Glomerular visceral epithelial cell (primary cell): ENCODE measurements at regions not wholly inside any gene's neighbourhood (a gene's known extent, or its start where the extent isn't known, plus 50 kb on each side); places are given as distances from the start of the nearest gene placed in this dataset.

Experiments used
- DNase-seq: peaks from one replicate; pipeline ENCODE4 v3.0.0-alpha.2; 2016; ENCODE audit errors: extremely low spot score

DNA sequence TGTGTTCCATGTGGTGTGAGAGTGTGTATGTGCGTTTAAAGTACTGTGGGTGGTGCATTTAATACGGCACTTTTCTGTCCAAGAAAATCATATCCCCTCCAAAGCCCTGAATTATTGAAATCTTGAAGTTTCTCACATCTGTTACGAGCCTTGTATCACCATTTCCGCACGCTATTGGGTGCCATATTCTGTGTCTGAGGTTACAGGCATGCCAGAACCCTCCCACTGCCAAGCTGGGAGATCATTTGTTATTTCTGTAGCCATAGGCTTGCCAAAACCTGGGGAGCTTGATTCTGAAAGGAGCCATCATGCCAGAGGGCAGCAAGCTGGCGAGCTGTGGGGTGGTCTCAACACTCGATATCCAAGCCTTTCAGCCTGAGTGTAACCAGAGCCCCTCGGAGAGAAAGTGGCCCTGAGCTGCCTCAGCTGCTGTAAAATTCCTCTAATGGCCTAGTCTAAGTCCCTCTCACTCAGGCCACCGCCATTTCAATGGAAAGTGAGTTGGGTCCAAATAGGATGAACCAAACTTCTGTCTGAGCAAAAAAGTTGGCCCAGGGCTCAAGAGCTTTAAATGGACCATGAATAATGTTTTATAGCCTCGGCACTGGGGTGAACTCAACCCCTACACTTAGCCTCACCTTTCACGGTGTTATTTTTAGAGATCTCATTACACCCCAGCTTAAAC is 298.4 kb upstream of the DUSP10 start:
- no peak for DNase-seq

DNA sequence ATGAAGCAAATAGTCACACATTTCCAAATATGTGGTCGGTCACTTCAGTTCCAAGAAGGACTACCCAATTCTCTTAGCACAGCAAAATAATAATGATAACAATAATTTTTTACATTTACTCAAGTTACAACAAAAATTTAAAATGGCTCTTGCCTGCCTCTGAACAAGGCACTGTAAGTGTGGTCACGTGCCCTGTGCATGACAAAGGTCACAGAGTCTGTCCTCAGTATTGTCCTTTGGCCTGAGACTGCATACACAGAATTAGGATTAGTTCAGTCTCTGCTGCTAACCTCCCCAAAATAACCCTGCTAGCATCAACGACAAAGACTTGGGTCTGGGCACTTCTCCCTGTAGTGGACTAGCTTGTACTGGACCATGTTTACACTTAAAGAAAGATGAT is 297.1 kb upstream of the DUSP10 start:
- DNase-seq, result no peak

DNA sequence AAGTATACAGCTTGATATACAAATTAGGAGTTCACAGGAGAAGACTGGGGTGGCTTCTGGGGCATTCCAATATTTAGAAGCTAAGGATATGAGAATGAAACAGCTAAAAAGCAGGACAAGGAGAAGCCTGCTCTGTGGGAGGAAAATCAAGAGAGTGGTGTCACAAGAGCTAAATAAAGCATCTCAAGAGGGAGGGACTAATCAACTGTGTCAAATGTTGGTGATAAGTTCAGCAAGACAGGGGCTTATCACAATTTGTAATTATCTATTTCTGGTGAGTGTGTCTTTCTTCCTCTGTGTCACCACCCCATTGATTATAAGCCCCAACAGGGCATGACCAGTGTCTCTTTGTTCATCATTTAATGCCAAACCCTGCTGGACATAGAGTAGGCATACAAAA is 295.8 kb upstream of the DUSP10 start:
- DNase-seq, result no peak

DNA sequence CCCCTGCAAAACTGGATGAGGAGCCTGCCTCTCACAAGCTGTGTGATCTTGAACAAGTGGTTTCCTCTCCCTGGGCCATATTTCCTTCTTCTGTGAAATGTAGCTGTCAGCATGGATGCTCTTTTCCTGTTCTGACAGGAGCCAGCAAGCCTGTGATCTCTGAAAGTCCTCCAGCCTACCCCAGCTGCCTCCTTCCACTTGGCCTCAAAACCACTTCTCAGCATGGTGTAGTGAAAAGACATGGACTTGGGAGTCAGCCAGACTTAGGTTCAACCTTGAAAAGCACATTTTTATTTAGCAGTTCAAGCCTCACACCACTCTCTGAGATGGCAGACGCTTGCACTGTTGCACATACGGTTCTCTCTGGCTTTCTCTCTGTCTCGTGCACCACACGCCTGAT is 292.9 kb upstream of the DUSP10 start:
- no peak for DNase-seq

DNA sequence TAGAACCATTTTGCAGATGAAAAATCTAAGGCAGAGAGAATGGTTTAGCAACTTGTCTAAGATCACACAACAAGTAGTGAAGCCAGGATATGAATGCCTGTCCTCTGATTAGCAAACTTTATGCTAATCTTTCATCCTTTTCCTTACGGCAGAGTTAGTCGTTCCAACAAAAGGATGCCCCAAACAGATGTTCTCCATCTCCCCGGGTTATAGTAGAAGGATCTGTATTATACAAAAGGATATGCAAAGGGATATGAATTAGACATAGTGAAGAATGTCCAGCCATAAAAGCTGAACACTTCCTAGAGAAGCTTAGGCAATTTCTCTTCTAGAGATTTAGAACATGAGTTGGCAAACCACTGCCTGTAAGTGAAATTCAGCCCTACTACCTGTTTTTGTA is 291.6 kb upstream of the DUSP10 start:
- no peak for DNase-seq

DNA sequence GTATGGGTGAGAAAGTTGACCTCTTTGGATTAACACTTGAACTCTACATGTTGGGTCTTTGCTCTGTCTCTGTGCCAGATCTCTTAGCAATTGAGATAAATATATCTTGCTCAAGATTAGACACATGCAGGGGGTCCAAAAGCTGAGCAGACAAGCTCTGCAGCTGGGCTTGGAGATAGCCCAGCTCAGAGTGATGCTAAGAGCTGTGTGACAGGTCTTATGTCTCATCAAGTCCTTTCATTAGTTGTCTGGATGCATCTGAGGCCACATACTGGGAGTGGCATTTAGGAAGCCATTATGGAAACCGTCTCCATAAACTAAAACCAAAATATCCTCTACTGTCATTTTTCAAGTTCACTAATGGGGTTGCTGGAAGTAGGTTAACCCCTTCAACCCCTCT is 289.4 kb upstream of the DUSP10 start:
- no peak for DNase-seq

DNA sequence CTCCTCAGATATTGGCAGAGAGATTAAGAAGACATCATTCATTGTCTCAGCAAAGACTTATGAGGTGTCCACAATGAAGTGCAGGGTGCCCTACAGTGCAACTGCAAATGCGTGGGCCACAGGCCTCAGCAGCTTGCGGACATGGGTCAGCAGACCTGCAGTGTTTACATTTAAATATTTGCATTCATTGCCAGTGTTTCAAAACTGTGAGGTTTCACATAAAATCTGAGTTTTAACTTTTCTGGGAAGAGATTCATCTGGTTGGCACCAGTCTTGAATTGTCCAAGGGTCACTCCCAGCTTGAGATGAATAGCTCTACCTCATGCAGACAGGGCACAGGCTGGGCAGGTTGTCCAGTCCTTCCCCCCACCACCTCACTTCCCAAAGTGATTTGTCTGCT is 286.8 kb upstream of the DUSP10 start:
- no peak for DNase-seq

DNA sequence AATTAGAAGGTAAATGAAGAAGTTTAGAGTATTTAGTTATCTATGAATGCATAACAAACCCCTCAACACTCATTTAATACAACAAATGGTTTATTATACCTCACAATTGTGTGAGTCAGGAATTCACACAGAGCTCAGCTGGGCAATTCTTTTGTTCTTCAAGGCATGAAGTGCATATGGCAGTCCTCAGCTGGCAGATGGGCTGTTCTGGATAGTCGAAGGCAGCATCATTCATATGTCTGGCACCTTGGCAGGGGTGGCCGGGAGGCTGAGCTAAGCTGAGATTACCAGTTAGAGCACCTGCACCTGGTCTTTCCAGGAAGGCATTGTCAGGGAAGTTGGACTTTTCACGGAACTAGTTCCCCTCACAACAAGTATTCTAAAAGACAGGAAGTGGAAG is 286.2 kb upstream of the DUSP10 start:
- DNase-seq, result no peak

DNA sequence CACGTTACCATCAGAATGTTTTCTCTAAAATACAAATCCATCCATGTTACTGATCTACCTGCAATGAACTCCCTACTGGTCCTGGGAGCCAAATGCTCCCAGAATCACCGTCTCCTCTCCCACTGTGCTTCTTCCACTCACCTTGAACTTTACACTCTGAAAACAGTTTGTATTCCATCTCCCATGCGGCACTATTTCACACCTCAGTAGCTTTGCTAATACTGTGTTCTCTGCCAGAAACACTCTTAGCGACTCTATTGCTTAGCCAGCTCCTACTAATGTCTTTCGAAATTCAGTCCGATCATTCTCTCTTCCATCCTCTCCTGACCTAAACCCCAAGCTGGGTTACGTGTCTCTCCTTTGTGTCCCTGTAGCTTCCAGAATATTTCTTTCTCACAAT is 284.4 kb upstream of the DUSP10 start:
- DNase-seq, result no peak

DNA sequence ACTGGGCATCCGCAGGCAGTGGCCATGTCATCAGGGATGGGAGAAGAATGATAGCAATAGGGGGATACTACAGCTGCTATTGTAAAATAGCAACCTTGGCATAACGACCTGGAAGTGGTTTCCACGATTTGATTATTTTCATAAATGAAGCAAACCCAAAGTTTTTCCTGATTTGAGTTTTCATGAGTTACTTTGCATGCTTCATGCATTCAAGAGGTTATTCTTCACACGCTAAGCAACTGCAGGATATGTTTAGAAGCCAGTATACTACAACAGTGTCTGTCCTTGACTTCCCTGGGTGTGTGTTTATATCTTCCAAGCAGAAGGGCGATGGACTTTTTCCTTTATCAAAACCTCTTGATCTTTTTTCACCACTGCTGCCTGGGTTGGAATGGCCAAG is 281.1 kb upstream of the DUSP10 start:
- no peak for DNase-seq

DNA sequence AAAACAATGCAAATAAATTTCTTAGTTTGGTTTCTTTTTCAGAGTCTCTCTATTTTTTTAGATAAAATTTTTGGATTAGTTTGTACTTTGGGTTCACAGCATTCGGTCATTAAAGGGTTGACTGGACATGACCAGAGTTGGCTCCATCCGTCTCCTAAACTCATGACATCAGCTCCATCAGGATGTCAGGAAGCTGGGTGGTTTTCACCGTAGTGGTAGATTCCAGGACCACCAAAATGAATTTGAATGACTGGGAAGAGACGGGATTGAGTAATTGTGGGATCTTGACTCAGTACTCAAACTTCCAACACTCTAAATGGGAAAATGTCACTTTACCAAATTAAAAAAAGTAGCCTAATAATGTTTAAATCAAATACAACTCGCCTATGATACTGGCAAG is 279.2 kb upstream of the DUSP10 start:
- DNase-seq, result peak; percentile 77

DNA sequence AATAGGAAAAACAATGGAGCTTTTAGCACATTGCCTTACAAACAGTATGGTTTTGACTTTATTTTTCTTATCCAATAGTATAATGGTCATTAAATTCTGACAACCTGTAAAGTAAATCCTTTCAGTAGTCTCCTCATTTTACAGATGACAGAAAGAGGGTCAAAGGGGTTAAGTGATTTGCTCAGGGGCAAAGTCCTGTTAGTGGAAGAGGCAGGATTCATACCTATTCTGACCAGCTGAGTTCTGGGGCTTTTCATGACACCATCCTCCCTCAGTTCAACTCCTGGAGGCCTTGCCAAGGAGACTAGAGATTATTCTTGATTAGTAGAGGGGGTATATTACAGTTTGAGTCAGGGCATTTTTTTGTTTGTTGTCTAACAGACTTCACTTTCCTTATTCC is 278.7 kb upstream of the DUSP10 start:
- no peak for DNase-seq

DNA sequence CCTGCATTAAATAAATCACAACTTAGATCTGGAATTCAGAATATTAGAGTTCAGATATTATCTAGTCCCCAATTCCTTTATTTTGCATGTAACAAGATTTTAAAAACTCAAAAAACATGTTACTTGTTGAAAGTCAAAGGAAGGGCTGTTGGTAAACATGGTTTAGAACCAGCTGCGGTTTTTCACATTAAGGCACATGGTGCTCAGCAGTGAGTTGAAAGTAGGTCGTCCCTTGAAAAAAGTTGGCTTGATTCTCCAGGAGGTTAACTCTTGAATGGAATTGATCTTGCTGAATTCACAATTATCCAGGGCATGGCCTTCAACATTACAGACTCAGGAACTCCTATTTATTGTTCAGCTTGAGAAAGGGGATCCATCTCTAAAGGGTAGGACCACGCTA is 277.1 kb upstream of the DUSP10 start:
- no peak for DNase-seq

DNA sequence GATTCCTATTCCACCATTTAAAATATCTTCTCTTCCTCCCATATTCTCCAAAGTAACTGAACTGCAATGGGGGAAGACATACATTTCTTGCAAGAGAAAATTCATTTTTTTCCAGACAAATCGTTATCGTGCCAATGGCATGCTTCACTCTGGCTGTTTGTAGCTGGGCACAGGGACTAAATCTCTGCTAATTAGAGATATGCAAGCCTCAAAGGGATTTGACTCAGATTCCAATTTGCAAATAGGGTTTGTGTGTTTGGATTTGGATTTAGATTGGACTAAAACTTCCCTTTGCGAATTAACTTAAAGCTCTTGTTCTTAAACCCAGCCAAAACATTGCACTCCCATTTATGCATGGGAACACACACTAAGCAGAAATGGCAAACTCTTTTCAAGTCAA is 276.2 kb upstream of the DUSP10 start:
- no peak for DNase-seq

DNA sequence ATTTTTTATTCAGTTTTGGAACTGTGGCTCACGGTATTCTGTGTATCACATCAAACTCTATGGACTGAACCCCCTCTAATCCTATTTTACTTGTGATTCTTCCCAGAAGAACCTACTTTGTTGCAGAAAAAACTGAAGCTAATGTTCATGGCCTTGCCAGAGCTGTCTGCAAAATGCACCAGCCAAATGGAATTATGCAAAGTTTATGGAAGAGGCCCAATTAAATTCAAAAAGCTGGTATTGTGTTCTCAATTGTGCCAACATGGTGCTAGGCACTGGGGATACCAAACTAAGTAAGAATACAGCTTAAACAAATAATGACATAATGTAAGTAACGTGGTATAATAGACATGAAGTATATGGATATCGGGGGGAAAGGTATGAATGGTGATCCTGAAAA is 273.8 kb upstream of the DUSP10 start:
- no peak for DNase-seq

DNA sequence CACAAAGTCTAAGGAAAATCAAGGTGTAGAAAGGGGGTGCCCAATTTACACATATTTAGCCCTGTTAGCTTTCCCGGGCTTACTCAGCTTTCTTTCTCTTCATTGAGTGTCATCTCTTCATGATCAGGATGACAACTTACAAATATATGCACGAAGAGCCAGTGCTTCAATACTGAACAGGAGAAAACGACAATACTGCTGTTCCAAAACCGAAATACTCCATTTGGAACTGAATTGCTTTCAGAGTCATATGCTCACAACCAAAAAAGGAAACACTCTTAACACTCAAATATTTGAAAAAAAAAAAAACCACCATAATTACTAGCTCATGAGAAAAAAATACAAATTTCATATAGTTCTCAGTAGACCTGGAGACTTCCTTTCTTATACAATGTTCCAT is 272.1 kb upstream of the DUSP10 start:
- DNase-seq, result no peak

DNA sequence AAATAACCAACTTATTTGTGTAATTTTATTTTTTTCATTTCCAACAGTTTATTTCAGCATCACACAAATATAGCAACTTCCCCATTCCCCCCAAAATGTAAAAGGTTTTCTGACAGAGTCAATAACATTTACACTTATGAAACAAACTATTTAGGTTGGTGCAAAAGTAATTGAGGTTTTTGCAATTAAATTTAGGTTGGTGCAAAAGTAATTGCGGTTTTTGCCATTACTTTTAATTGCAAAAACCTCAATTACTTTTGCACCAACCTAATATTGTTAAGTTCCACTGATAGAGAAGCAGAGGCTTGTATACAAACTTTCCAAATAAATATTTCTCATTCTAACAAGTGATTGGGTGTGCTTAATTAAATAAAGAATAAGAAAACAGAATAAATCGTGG is 270.9 kb upstream of the DUSP10 start:
- DNase-seq, result no peak

DNA sequence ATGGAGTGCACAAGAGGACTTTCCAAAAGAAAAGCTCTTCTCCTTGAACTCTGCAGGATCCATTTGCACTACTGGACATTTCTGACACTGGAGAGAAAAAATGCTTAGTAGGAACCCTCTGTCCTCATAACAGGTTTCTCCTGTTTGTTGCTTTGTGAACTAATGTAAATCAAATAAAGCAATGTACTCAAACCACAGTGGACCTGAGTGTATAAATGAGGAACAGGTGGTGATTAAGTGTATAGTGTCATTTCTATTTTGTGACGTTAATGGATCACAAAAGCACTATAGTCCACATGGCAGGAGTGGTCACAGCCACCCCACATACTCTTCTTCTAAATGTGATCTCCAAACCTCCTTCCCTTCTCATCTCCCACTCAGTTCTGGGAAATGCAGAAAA is 268.4 kb upstream of the DUSP10 start:
- no peak for DNase-seq

DNA sequence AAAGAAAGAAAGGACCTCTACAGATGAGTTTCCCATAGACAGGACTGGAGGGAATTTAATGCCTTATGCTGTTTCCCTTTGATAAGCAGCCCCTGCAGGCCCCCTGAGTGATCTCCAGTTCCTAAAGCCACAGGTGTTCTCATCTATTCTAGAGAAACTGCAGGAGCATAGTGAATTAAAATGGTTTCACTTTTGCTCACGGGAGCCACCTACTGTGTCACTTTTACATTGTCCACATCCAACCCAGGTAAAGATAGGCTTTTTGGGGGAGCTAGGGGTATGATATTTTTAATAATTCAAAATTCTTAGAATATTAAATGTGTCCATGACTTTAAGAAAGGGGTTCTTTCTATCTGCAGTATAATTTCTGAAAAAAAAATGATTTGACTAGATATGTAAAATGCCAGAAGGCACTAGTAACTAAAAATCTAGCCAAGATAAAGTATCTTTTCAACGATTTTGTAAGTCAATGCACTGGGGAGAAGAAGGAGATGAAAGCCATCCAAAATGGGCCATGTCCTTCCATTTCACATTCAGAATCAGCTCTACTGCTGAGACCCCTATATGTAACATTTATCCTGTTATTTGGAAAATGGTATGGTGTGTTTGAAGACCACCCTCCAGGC is 267.3 kb upstream of the DUSP10 start:
- peak; percentile 18 for DNase-seq

DNA sequence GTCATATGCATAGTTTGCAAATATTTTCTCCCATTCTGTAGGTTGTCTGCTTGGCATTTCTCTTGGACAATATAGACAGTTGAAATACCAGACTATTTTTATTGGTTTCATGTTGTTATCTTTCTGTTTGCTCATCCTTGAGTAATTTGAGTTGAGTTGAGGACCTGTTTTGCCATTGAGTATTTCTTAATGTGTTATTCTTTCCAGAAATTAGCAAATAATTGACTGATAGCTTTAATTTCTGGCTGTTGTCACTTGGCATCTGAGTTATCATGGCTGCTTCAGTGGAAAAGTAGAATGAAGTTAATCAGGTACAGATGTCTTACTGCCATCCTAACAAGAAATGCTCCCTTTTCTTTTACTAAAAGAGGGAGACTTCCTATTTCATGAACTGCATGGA is 264.8 kb upstream of the DUSP10 start:
- no peak for DNase-seq

DNA sequence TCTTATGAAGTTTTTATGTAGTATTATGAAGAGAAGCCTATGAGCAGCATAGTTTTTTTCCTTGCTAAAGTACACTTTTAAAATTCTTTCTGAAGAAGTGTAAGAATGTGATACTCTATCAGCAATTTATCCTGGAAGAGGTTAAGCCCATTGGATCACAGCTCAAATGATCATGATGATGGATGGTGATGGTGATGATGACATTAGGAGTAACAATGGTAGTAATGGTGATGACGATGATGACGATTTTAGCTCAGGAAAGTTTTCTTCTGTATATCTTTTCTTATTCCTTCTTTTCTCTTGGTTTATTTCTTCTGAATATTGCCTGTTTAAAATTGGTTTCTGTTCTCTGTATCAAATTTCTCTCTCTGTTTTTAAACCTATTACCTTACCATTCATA is 262.9 kb upstream of the DUSP10 start:
- no peak for DNase-seq

DNA sequence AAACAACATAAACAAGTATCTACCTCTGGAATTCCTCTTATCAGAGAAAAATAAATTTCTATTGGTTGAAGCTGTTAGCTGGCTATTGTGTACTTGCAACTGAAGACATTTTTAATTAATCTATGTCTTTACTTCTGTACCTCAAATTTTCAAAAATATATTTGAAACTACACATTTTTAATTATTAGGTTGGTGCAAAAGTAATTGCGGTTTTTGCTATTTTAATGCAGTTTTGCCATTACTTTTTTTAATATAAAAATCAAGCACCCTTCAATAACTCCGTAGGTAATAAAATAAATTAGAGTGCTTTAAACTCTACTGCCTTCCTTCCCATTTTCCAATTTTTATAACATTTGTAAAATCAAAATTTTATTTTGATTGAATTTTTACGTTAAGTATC is 262.1 kb upstream of the DUSP10 start:
- no peak for DNase-seq

DNA sequence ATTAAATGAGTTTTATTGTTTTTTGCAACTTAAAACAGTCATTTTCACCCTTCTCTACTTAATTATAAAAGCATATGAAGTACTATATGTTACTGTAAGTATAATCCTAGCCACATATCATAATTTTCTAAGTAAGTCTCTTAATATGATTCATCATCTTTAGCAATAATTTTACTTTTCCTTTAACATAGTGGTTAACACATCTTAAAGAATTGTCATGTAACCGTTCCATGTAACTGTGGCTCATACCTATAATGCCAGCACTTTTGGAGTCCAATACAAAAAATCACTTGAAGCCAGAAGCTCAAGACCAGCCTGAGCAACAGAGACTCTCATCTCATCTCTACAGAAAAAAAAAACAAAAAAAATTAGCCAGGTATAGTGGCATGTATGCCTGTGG is 260.6 kb upstream of the DUSP10 start:
- no peak for DNase-seq

DNA sequence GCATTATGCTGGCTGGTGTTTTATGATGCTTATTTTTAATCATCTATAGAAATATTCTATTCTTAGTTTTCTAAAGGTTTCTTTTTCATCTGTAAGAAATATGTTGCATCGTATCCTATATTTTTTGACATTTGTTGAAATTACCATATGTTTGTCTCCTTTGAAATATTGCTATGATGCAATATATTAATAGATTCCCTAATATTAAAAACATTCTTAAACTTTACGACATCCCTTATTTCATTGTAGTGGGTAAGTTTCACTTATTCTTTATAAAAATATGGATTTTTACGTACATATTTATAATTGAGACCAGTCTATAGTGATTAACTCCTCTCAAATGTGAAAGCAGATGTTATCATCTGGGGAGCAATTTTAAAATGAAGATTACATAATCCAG is 258.2 kb upstream of the DUSP10 start:
- DNase-seq, result no peak
